A549 (cell line): ENCODE measurements at regions not wholly inside any gene's neighbourhood (a gene's known extent, or its start where the extent isn't known, plus 50 kb on each side); places are given as distances from the start of the nearest gene placed in this dataset.

Experiments used
- ATAC-seq, 2 experiments: fragments of 200-7000 bp in 1 of 2; fragments of >200 bp in 1 of 2; cut with Nextera tagmentation in 1 of 2; cut with Tn5 transposase in 1 of 2; 3 replicates each; pipeline versions ENCODE4 v1.8.0 to v1.9.1; 2018 to 2020; ENCODE audit warnings: mild to moderate bottlenecking in 1 of 2, moderate library complexity in 1 of 2
- CTCF ChIA-PET: fragments of 300-600 bp; sonication (Branson Sonifier 250); formaldehyde crosslinking; extraction: SDS; loops from one replicate; lab custom pipeline; 2021; ENCODE audit warnings: antibody characterized with exemption, inconsistent platforms; lab: Yijun Ruan, JAX
- POLR2A ChIA-PET: fragments of 350-600 bp; formaldehyde crosslinking; extraction: SDS; loops from one replicate; lab custom pipeline; 2021; ENCODE audit warnings: antibody characterized with exemption, inconsistent platforms; lab: Yijun Ruan, JAX
- DNase-seq, 2 experiments: peaks; one replicate each; pipeline versions ENCODE4 v3.0.0 to v3.0.0-alpha.2; 2011 to 2016; ENCODE audit warnings: low read depth in 1 of 2, low spot score in 1 of 2
- FAIRE-seq: peaks from 2 replicates; lab custom pipeline; 2011; peaks lifted over from hg19 to GRCh38; lab: Jason Lieb, UNC
- H3K27ac ChIP-seq, 2 experiments: fragments of >200 bp; sonication (Bioruptor Twin); formaldehyde crosslinking; 3 replicates each; pipeline ENCODE4 v1.5.1; 2016 to 2017
- H3K4me1 ChIP-seq: fragments of >200 bp; sonication (Bioruptor Twin); formaldehyde crosslinking; 3 replicates; pipeline ENCODE4 v1.6.1; 2016
- H3K4me2 ChIP-seq: fragments of >200 bp; sonication (Bioruptor Twin); formaldehyde crosslinking; 3 replicates; pipeline ENCODE4 v1.6.1; 2016
- H3K4me3 ChIP-seq: fragments of >200 bp; sonication (Bioruptor Twin); formaldehyde crosslinking; 3 replicates; pipeline ENCODE4 v1.5.1; 2016
- H3K9me3 ChIP-seq: fragments of >200 bp; sonication (Bioruptor Twin); formaldehyde crosslinking; 3 replicates; pipeline ENCODE4 v1.6.1; 2016
- BHLHE40 ChIP-seq: IDR thresholded peaks from 2 replicates; pipeline ENCODE4 v1.6.1; 2012; ENCODE audit warnings: low read depth, low read length, inconsistent platforms
- CBX8 ChIP-seq: fragments of 200-600 bp; sonication (generic); IDR thresholded peaks from 2 replicates; pipeline ENCODE4 v1.6.1; 2016
- CEBPB ChIP-seq, 2 experiments: fragments of >200 bp in 1 of 2; sonication (Bioruptor Twin) in 1 of 2; formaldehyde crosslinking in 1 of 2; IDR thresholded peaks; 2 replicates each; pipeline ENCODE4 v1.6.1; 2012 to 2016
- CHD2 ChIP-seq: fragments of 150-350 bp; IDR thresholded peaks from 2 replicates; pipeline ENCODE4 v1.6.1; 2014; ENCODE audit warnings: low read length; ENCODE audit not compliant: partially characterized antibody
- EHF ChIP-seq: fragments of 250-450 bp; sonication (Bioruptor Pico); IDR thresholded peaks from 2 replicates; pipeline ENCODE4 v1.5.0; 2020; ENCODE audit warnings: mild to moderate bottlenecking
- ESRRA ChIP-seq: fragments of 150-350 bp; IDR thresholded peaks from 2 replicates; pipeline ENCODE4 v1.6.1; 2014; ENCODE audit warnings: mild to moderate bottlenecking, low read length, borderline replicate concordance
- FOSL2 ChIP-seq, 2 experiments: fragments of 450-650 bp in 1 of 2; fragments of >200 bp in 1 of 2; sonication (Bioruptor Twin) in 1 of 2; formaldehyde crosslinking; IDR thresholded peaks; 2 replicates each; pipeline versions ENCODE4 v1.5.0 to v1.6.1; 2016 to 2020; ENCODE audit warnings: mild to moderate bottlenecking in 1 of 2, moderate library complexity in 1 of 2
- HOXA7 ChIP-seq: fragments of 250-450 bp; sonication (Bioruptor Pico); IDR thresholded peaks from 2 replicates; pipeline ENCODE4 v1.5.0; 2020; ENCODE audit warnings: mild to moderate bottlenecking, moderate library complexity
- HOXB13 ChIP-seq: fragments of 250-450 bp; sonication (Bioruptor Pico); IDR thresholded peaks from 2 replicates; pipeline ENCODE4 v1.5.0; 2020; ENCODE audit warnings: low read depth, mild to moderate bottlenecking, moderate library complexity
- HOXB5 ChIP-seq: fragments of 250-450 bp; sonication (Bioruptor Pico); IDR thresholded peaks from 2 replicates; pipeline ENCODE4 v1.5.0; 2020; ENCODE audit warnings: mild to moderate bottlenecking, moderate library complexity
- JUNB ChIP-seq: fragments of >200 bp; sonication (Bioruptor Twin); formaldehyde crosslinking; IDR thresholded peaks from 2 replicates; pipeline ENCODE4 v1.6.1; 2016
- MAZ ChIP-seq: fragments of 150-350 bp; IDR thresholded peaks from 2 replicates; pipeline ENCODE4 v1.6.1; 2014; ENCODE audit warnings: antibody characterized with exemption, low read depth, low read length, borderline replicate concordance
- MYC ChIP-seq: IDR thresholded peaks from 2 replicates; pipeline ENCODE4 v1.6.1; 2012; ENCODE audit warnings: mild to moderate bottlenecking, inconsistent platforms, low read length, improper control_type of control experiment, borderline replicate concordance
- NPAS2 ChIP-seq: fragments of 250-450 bp; sonication (Bioruptor Pico); IDR thresholded peaks from 2 replicates; pipeline ENCODE4 v1.8.0; 2022; ENCODE audit warnings: mild to moderate bottlenecking, moderate library complexity, borderline replicate concordance
- NR3C1 ChIP-seq: fragments of >200 bp; sonication (Bioruptor Twin); formaldehyde crosslinking; IDR thresholded peaks from 3 replicates; pipeline ENCODE4 v1.6.1; 2017
- POLR2A ChIP-seq: IDR thresholded peaks from 2 replicates; pipeline ENCODE4 v1.6.1; 2012; ENCODE audit warnings: mild to moderate bottlenecking, low read length
- RAD21 ChIP-seq, 2 experiments: fragments of >200 bp in 1 of 2; sonication (Bioruptor Twin) in 1 of 2; formaldehyde crosslinking in 1 of 2; IDR thresholded peaks in 1 of 2; conservative IDR thresholded peaks in 1 of 2; 2 replicates in 1 of 2; 3 replicates in 1 of 2; pipeline ENCODE4 v1.6.1; 2012 to 2018; ENCODE audit warnings: inconsistent platforms in 1 of 2
- RARB ChIP-seq: fragments of 250-450 bp; sonication (Bioruptor Pico); IDR thresholded peaks from 2 replicates; pipeline ENCODE4 v1.8.0; 2021; ENCODE audit warnings: mild to moderate bottlenecking, moderate library complexity
- REST ChIP-seq: fragments of 200-600 bp; sonication (generic); IDR thresholded peaks from 2 replicates; pipeline ENCODE4 v1.6.1; 2016; ENCODE audit warnings: antibody characterized with exemption, mild to moderate bottlenecking, moderate library complexity
- RFX5 ChIP-seq: fragments of 450-650 bp; IDR thresholded peaks from 2 replicates; pipeline ENCODE4 v1.7.1; 2014; ENCODE audit warnings: antibody characterized with exemption, mild to moderate bottlenecking, moderate library complexity
- SMC3 ChIP-seq: fragments of >200 bp; sonication (Bioruptor Twin); formaldehyde crosslinking; IDR thresholded peaks from 3 replicates; pipeline ENCODE4 v1.6.1; 2018; ENCODE audit warnings: inconsistent platforms
- SREBF2 ChIP-seq: fragments of 450-650 bp; IDR thresholded peaks from 2 replicates; pipeline ENCODE4 v1.6.1; 2014; ENCODE audit warnings: mild to moderate bottlenecking, moderate library complexity
- TFCP2L1 ChIP-seq: fragments of 250-450 bp; sonication (Bioruptor Pico); IDR thresholded peaks from 2 replicates; pipeline ENCODE4 v1.5.0; 2021; ENCODE audit warnings: mild to moderate bottlenecking
- TP53 ChIP-seq: fragments of 250-450 bp; sonication (Bioruptor Pico); IDR thresholded peaks from 2 replicates; pipeline ENCODE4 v1.5.0; 2021; ENCODE audit warnings: mild to moderate bottlenecking, moderate library complexity
- ZNF302 ChIP-seq: fragments of 250-450 bp; sonication (Bioruptor Pico); IDR thresholded peaks from 2 replicates; pipeline ENCODE4 v1.9.0; 2021; ENCODE audit warnings: inconsistent platforms, mild to moderate bottlenecking, moderate library complexity
- ZSCAN20 ChIP-seq: fragments of 250-450 bp; sonication (Bioruptor Pico); IDR thresholded peaks from 2 replicates; pipeline ENCODE4 v1.8.0; 2022; ENCODE audit warnings: mild to moderate bottlenecking, moderate library complexity
- WGBS: methylation state at CpG from one replicate; pipeline ENCODE4 v1.1.6; 2017; ENCODE audit errors: missing lambda C conversion rate; 5-methylcytosine and 5-hydroxymethylcytosine counted together
- TF ChIP-seq, protein P1 (sequence below): fragments of 250-450 bp; sonication (Bioruptor Pico); IDR thresholded peaks from 2 replicates; pipeline ENCODE4 v1.5.0; 2020; ENCODE audit warnings: low read depth, mild to moderate bottlenecking, moderate library complexity

- no peak for TF ChIP-seq ZNF302 (CRISPR knock-in tag)
- no peak for TF ChIP-seq RARB (CRISPR knock-in tag)
- TF ChIP-seq CBX8: no peak
- TF ChIP-seq CEBPB (IDR thresholded peaks at IDR 0.05): no peak
- TF ChIP-seq, protein P1, sequence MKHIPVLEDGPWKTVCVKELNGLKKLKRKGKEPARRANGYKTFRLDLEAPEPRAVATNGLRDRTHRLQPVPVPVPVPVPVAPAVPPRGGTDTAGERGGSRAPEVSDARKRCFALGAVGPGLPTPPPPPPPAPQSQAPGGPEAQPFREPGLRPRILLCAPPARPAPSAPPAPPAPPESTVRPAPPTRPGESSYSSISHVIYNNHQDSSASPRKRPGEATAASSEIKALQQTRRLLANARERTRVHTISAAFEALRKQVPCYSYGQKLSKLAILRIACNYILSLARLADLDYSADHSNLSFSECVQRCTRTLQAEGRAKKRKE (CRISPR knock-in tag): no peak
- TF ChIP-seq HOXA7: no peak
- no peak for TF ChIP-seq REST
- Histone ChIP-seq H3K27ac (peak overlapping the region; percentile 98 to 99), H3K9me3 (no peaks in the 10 kb centered on the region), H3K4me1 (peaks cover 76% of the 10 kb centered on the region), H3K4me3 (peak overlapping the region; percentile 21; the same call in 1 of the 3 replicates), H3K4me2 (peak overlapping the region; percentile 87)
- 87% methylated on average over 12 of the region's 12 CpGs for WGBS
- POLR2A ChIA-PET: interaction anchor here (1.0 to 1.4 kb wide), 2 partner anchors 13 to 61 kb away, joined by 4 to 5 read pairs; no protein-coding TSS in a partner anchor
- DNase-seq: no peak
- ATAC-seq: no peak
- no peak for FAIRE-seq
- CTCF ChIA-PET: interaction anchor here (1.1 to 1.5 kb wide), 3 partner anchors 8 to 417 kb away, joined by 3 to 5 read pairs (median 3); no protein-coding TSS in a partner anchor
Measured at GRCh38 chr9:129556491-129557191, 64.3 kb downstream of the C9orf50 start.

GRCh38 chr9:129555512-129556215 is 65.2 kb downstream of the C9orf50 start:
- POLR2A ChIA-PET: interaction anchor here (1.3 kb wide), 1 partner anchor 60 kb away, joined by 4 read pairs; no protein-coding TSS in a partner anchor
- CTCF ChIA-PET: interaction anchor here (1.2 kb wide), 1 partner anchor 381 kb away, joined by 3 read pairs; no protein-coding TSS in a partner anchor
- no peak overlapping the region for H3K4me2 ChIP-seq
- TF ChIP-seq JUNB (no peak), ESRRA (no peak), NPAS2 (CRISPR knock-in tag) (no peak), EHF (CRISPR knock-in tag) (peak; percentile 88; the same call in 1 of the 2 replicates), HOXB5 (peak; percentile 62; the same call in 1 of the 2 replicates), NR3C1 (no peak), BHLHE40 (no peak), RARB (CRISPR knock-in tag) (no peak), TFCP2L1 (CRISPR knock-in tag) (no peak), RFX5 (no peak), TP53 (CRISPR knock-in tag) (no peak), HOXA7 (no peak), FOSL2 (IDR thresholded peaks at IDR 0.05) (no peak), FOSL2 (CRISPR knock-in tag; IDR thresholded peaks at IDR 0.05) (no peak), POLR2A (no peak), SMC3 (no peak), ZNF302 (CRISPR knock-in tag) (0 out of 2 replicates have a peak, but pooled peaks have one; percentile 63), RAD21 (conservative IDR thresholded peaks at IDR 0.05 in 1 of 2, IDR thresholded peaks at IDR 0.05 in 1 of 2) (no peak), SREBF2 (no peak), MAZ (no peak), CHD2 (no peak), MYC (no peak), CBX8 (no peak), HOXB13 (peak; percentile 97), ZSCAN20 (CRISPR knock-in tag) (peak; percentile 76; the same call in 1 of the 2 replicates)
- DNase-seq (no peak), ATAC-seq (no peak), FAIRE-seq (no peak)
- WGBS: 93% methylated on average over 14 of the region's 14 CpGs
- no peaks in the 10 kb centered on the region for H3K9me3 ChIP-seq
- peak overlapping the region; percentile 98 to 99 for H3K27ac ChIP-seq
- H3K4me1 ChIP-seq: peaks cover 76% of the 10 kb centered on the region
- no peak overlapping the region for H3K4me3 ChIP-seq
